PC-3 (cell line): ENCODE measurements at regions not wholly inside any gene's neighbourhood (a gene's known extent, or its start where the extent isn't known, plus 50 kb on each side); places are given as distances from the start of the nearest gene placed in this dataset.

Experiments
- ATAC-seq: fragments of 200-7000 bp; cut with Tn5 transposase; 2 replicates; pipeline ENCODE4 v1.9.1; 2020; ENCODE audit warnings: mild to moderate bottlenecking, moderate library complexity
- BruUV-seq: library from RNA; stranded (reverse); fragments of 400-500 nt; replicated peaks from 2 replicates; lab custom pipeline; 2021; lab: Mats Ljungman, UMichigan
- CTCF ChIA-PET: fragments of 300-600 bp; sonication (Branson Sonifier 250); formaldehyde crosslinking; loops from one replicate; lab custom pipeline; 2022; ENCODE audit warnings: antibody characterized with exemption; lab: Charles Lee
- POLR2A ChIA-PET: fragments of 300-600 bp; sonication (Branson Sonifier 250); formaldehyde crosslinking; loops from one replicate; lab custom pipeline; 2022; ENCODE audit warnings: antibody characterized with exemption; ENCODE audit not compliant: unreplicated experiment; lab: Charles Lee
- DNase-seq: peaks from one replicate; pipeline ENCODE4 v3.0.0-alpha.2; 2015
- H2AFZ ChIP-seq: fragments of 300-600 bp; sonication (generic); 2 replicates; pipeline ENCODE4 v1.6.0; 2016; ENCODE audit warnings: antibody characterized with exemption, low read length
- H3F3A ChIP-seq: fragments of 300-600 bp; sonication (generic); one replicate; pipeline ENCODE4 v1.6.0; 2017; ENCODE audit warnings: antibody characterized with exemption, low read length, control low read depth, mild to moderate bottlenecking; ENCODE audit not compliant: unreplicated experiment
- H3K27ac ChIP-seq: fragments of 300-600 bp; sonication (generic); 2 replicates; pipeline ENCODE4 v1.5.1; 2016; ENCODE audit warnings: mild to moderate bottlenecking, low read length
- H3K27me3 ChIP-seq: fragments of 300-600 bp; sonication (generic); 2 replicates; pipeline ENCODE4 v1.6.1; 2016; ENCODE audit warnings: low read length, mixed read lengths
- H3K36me3 ChIP-seq: fragments of 300-600 bp; sonication (generic); 2 replicates; pipeline ENCODE4 v1.6.1; 2016; ENCODE audit warnings: low read depth, mixed run types, low read length, mixed read lengths
- H3K4me1 ChIP-seq: fragments of 300-600 bp; sonication (generic); 2 replicates; pipeline ENCODE4 v1.5.1; 2016; ENCODE audit warnings: low read length; ENCODE audit not compliant: insufficient read depth
- H3K4me2 ChIP-seq: fragments of 300-600 bp; sonication (generic); 2 replicates; pipeline ENCODE4 v1.6.0; 2016; ENCODE audit warnings: low read length
- H3K4me3 ChIP-seq: fragments of 300-600 bp; sonication (generic); 2 replicates; pipeline ENCODE4 v1.5.1; 2016; ENCODE audit warnings: mild to moderate bottlenecking, low read length, mixed read lengths
- H3K79me2 ChIP-seq: fragments of 300-600 bp; sonication (generic); 2 replicates; pipeline ENCODE4 v1.6.1; 2017; ENCODE audit warnings: low read length, mixed read lengths
- H3K9ac ChIP-seq: fragments of 300-600 bp; sonication (generic); 2 replicates; pipeline ENCODE4 v1.6.0; 2016; ENCODE audit warnings: mild to moderate bottlenecking, low read length
- H3K9me2 ChIP-seq: fragments of 300-600 bp; sonication (generic); replicated peaks from 2 replicates; pipeline ENCODE4 v1.6.1; 2016; ENCODE audit warnings: mixed run types, low read length, mixed read lengths
- H3K9me3 ChIP-seq: fragments of 300-600 bp; sonication (generic); 2 replicates; pipeline ENCODE4 v1.6.1; 2016; ENCODE audit warnings: low read length, mixed read lengths
- H4K20me1 ChIP-seq: fragments of 300-600 bp; sonication (generic); 2 replicates; pipeline ENCODE4 v1.6.1; 2016; ENCODE audit warnings: low read length, mixed read lengths
- EZH2 ChIP-seq: fragments of 300-600 bp; sonication (generic); IDR thresholded peaks from one replicate; pipeline ENCODE4 v1.6.1; 2017; ENCODE audit warnings: antibody characterized with exemption, mild to moderate bottlenecking, low read length; ENCODE audit not compliant: unreplicated experiment
- EZH2phosphoT487 ChIP-seq: fragments of 300-600 bp; sonication (generic); IDR thresholded peaks from 2 replicates; pipeline ENCODE4 v1.6.1; 2018; ENCODE audit warnings: mild to moderate bottlenecking, antibody characterized with exemption, low read length, borderline replicate concordance
- intact Hi-C: fragments of 100-400 bp; cut with micrococcal nuclease; formaldehyde crosslinking; loops from 2 replicates; pipeline ENCODE4 v1.9.0; 2023
- TF ChIP-seq, protein P1 (sequence below): fragments of 300-600 bp; sonication (generic); conservative IDR thresholded peaks from 2 replicates; pipeline ENCODE4 v1.5.1; 2017; ENCODE audit warnings: antibody characterized with exemption, low read depth, mild to moderate bottlenecking, low read length

DNA sequence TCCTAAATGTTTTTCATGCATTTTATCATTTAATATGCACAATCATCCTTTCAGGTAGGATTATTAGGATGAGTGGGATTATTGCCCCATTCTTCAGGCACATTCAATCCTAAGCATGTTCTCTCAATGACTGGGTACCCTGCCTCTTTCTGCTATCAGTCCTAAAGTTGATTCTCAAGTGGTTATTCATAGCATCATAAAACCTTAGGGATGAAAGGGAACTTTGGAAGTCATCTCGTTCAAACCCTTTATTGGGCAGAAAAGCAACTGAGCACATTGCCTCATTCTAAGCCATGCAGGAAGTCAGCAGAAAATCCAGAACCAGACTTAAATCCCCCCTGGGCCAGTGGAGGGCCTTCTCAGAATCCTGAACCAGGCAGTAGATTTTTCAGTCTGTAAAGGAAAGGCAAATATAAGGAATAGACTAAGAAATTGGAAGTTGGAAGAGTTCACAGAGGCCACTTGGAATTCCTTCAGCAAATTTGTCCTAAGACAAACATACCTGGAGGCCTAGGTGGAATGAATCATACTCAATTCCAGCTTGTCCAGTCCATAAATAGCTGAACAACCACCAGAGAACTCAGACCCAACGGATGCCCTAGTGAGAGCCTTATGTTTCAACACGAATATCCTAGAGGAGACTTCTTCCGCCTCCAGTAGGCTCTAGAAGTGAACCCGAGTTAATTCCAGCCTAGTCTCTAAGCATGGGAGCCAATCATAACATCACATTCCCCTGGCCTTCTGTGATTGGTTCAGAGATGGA is 62.7 kb downstream of the IRX6 start:
- Histone ChIP-seq H2AFZ (no peak overlapping the region), H3K4me2 (no peak overlapping the region), H3K9ac (no peak overlapping the region), H3K4me3 (no peak overlapping the region), H3K9me3 (no peaks in the 10 kb centered on the region), H3K9me2 (no peaks in the 10 kb centered on the region), H3F3A (no peaks in the 10 kb centered on the region), H3K27me3 (0 out of 2 replicates have a peak, but pooled peaks cover 3% of the 10 kb centered on the region), H4K20me1 (no peaks in the 10 kb centered on the region), H3K27ac (no peak overlapping the region), H3K4me1 (0 out of 2 replicates have a peak, but pooled peaks cover 3% of the 10 kb centered on the region), H3K36me3 (no peaks in the 10 kb centered on the region), H3K79me2 (no peaks in the 10 kb centered on the region)
- intact Hi-C loops = no loop called here
- TF ChIP-seq, protein P1, sequence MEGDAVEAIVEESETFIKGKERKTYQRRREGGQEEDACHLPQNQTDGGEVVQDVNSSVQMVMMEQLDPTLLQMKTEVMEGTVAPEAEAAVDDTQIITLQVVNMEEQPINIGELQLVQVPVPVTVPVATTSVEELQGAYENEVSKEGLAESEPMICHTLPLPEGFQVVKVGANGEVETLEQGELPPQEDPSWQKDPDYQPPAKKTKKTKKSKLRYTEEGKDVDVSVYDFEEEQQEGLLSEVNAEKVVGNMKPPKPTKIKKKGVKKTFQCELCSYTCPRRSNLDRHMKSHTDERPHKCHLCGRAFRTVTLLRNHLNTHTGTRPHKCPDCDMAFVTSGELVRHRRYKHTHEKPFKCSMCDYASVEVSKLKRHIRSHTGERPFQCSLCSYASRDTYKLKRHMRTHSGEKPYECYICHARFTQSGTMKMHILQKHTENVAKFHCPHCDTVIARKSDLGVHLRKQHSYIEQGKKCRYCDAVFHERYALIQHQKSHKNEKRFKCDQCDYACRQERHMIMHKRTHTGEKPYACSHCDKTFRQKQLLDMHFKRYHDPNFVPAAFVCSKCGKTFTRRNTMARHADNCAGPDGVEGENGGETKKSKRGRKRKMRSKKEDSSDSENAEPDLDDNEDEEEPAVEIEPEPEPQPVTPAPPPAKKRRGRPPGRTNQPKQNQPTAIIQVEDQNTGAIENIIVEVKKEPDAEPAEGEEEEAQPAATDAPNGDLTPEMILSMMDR = no peak
- no peak for TF ChIP-seq EZH2phosphoT487
- no peak for TF ChIP-seq EZH2
- ChIA-PET CTCF (no interaction called here), POLR2A (no interaction called here)
- ATAC-seq (no peak), DNase-seq (peak; percentile 45)
- no TSS peak for BruUV-seq

DNA sequence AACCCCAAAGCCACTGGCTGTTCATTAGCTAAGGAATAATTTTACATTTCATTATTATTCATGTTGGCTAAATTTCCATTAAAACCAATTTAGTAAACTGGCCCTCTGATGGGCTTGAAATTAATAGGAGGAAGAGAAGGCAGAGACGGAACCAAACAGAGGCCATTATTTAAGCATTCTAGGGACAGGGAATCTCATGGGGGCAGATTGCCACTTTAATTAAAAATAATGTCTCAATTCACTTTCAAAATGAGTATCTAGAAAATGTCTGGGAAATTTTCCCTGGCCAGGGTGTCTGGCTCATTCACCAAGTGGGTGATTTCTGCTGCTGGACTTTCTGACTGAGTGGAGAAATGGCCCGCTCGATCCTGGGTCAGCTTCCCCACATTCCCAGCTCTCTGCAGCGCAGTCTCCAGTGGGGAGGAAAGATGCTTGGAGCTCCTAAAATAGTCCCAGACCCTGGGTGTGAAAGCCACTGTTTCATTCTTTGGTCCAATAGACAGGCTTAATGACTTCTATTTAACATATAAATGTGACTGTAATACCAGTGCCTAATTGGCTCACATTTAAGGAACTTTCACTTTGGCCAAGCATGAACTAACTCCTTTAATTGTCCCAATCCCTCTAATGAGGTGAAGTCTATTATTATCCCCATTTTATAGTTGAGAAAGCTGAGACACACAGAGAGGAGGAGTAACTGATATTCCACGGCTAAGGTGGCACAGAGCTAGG is 64.3 kb downstream of the IRX6 start:
- no TSS peak for BruUV-seq
- TF ChIP-seq, protein P1 = no peak
- TF ChIP-seq EZH2phosphoT487 = no peak
- TF ChIP-seq EZH2 = no peak
- H3K9me2 ChIP-seq = no peaks in the 10 kb centered on the region
- H3K27ac ChIP-seq = no peak overlapping the region
- H3F3A ChIP-seq = no peaks in the 10 kb centered on the region
- H3K4me2 ChIP-seq = no peak overlapping the region
- H3K36me3 ChIP-seq = no peaks in the 10 kb centered on the region
- 0 out of 2 replicates have a peak, but pooled peaks cover 3% of the 10 kb centered on the region for H3K4me1 ChIP-seq
- H3K4me3 ChIP-seq = no peak overlapping the region
- no peak overlapping the region for H2AFZ ChIP-seq
- DNase-seq (no peak), ATAC-seq (no peak)
- H3K9ac ChIP-seq = no peak overlapping the region
- H4K20me1 ChIP-seq = no peaks in the 10 kb centered on the region
- H3K9me3 ChIP-seq = no peaks in the 10 kb centered on the region
- H3K79me2 ChIP-seq = no peaks in the 10 kb centered on the region
- ChIA-PET CTCF (no interaction called here), POLR2A (no interaction called here)
- intact Hi-C loops = no loop called here
- 0 out of 2 replicates have a peak, but pooled peaks cover 3% of the 10 kb centered on the region for H3K27me3 ChIP-seq
